ENCODE measurements at regions not wholly inside any gene's neighbourhood (a gene's known extent, or its start where the extent isn't known, plus 50 kb on each side); places are given as distances from the start of the nearest gene placed in this dataset.

- Histone ChIP-seq H2AFZ (ENCODE audit: low read length) (no peak overlapping the region), H3K27ac (ENCODE audit: low read depth, low read length) (no peak overlapping the region), H3K4me3 (ENCODE audit: insufficient read depth, low read length) (no peak overlapping the region), H3K9me3 (ENCODE audit: low read depth, low read length) (no peaks in the 10 kb centered on the region), H3K4me2 (ENCODE audit: insufficient read depth, low read length) (no peak overlapping the region), H3K4me1 (ENCODE audit: insufficient read depth, low read length) (no peaks in the 10 kb centered on the region), H3K79me2 (ENCODE audit: insufficient read depth, low read length) (no peaks in the 10 kb centered on the region), H3K27me3 (ENCODE audit: insufficient read depth, low read length) (peaks cover 9% of the 10 kb centered on the region), H3K36me3 (ENCODE audit: insufficient read depth, low read length) (no peaks in the 10 kb centered on the region), H4K20me1 (ENCODE audit: insufficient read depth, low read length) (no peaks in the 10 kb centered on the region)
- TF ChIP-seq, protein P1, sequence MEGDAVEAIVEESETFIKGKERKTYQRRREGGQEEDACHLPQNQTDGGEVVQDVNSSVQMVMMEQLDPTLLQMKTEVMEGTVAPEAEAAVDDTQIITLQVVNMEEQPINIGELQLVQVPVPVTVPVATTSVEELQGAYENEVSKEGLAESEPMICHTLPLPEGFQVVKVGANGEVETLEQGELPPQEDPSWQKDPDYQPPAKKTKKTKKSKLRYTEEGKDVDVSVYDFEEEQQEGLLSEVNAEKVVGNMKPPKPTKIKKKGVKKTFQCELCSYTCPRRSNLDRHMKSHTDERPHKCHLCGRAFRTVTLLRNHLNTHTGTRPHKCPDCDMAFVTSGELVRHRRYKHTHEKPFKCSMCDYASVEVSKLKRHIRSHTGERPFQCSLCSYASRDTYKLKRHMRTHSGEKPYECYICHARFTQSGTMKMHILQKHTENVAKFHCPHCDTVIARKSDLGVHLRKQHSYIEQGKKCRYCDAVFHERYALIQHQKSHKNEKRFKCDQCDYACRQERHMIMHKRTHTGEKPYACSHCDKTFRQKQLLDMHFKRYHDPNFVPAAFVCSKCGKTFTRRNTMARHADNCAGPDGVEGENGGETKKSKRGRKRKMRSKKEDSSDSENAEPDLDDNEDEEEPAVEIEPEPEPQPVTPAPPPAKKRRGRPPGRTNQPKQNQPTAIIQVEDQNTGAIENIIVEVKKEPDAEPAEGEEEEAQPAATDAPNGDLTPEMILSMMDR (IDR thresholded peaks at IDR 0.05; ENCODE audit: extremely low read depth, low read depth, low read length): no peak
- DNase-seq (ENCODE audit: insufficient read length, low spot score, missing footprints): no peak
Observed at GRCh38 chr6:159114569-159114968, 54.6 kb upstream of the FNDC1 start.

DNA sequence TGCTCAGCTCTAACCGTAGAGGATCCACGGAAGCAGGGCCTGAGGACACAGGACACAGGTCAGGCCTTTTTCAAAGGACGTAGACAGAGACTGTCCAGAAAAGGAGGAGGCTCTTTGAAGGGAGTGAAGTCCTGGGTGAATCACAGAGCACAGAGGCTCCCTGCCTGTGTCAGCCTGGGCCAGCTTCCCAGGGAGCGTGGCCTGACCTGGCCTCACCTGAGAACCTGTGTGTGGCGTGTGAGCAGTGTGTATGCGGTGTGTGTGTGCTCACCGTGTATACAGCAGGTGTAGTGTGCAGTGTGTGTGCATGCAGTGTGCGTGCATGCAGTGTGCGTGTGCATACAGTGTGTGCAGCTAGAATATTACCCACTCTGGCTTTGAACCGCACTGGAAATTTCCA, 56.0 kb upstream of the FNDC1 start:
- TF ChIP-seq, protein P1 (IDR thresholded peaks at IDR 0.05; ENCODE audit: extremely low read depth, low read depth, low read length): no peak
- H3K79me2 ChIP-seq (ENCODE audit: insufficient read depth, low read length): no peaks in the 10 kb centered on the region
- H3K4me2 ChIP-seq (ENCODE audit: insufficient read depth, low read length): no peak overlapping the region
- H3K9me3 ChIP-seq (ENCODE audit: low read depth, low read length): no peaks in the 10 kb centered on the region
- H4K20me1 ChIP-seq (ENCODE audit: insufficient read depth, low read length): no peaks in the 10 kb centered on the region
- no peaks in the 10 kb centered on the region for H3K36me3 ChIP-seq (ENCODE audit: insufficient read depth, low read length)
- DNase-seq (ENCODE audit: insufficient read length, low spot score, missing footprints): no peak
- H2AFZ ChIP-seq (ENCODE audit: low read length): no peak overlapping the region
- H3K27me3 ChIP-seq (ENCODE audit: insufficient read depth, low read length): peaks cover 12% of the 10 kb centered on the region
- H3K27ac ChIP-seq (ENCODE audit: low read depth, low read length): no peak overlapping the region
- no peak overlapping the region for H3K4me3 ChIP-seq (ENCODE audit: insufficient read depth, low read length)
- no peaks in the 10 kb centered on the region for H3K4me1 ChIP-seq (ENCODE audit: insufficient read depth, low read length)

- DNase-seq (ENCODE audit: insufficient read length, low spot score, missing footprints): no peak
- TF ChIP-seq, protein P1 (IDR thresholded peaks at IDR 0.05; ENCODE audit: extremely low read depth, low read depth, low read length): no peak
- Histone ChIP-seq H3K9me3 (ENCODE audit: low read depth, low read length) (no peaks in the 10 kb centered on the region), H3K79me2 (ENCODE audit: insufficient read depth, low read length) (no peaks in the 10 kb centered on the region), H2AFZ (ENCODE audit: low read length) (no peak overlapping the region), H3K4me3 (ENCODE audit: insufficient read depth, low read length) (no peak overlapping the region), H3K4me2 (ENCODE audit: insufficient read depth, low read length) (no peak overlapping the region), H3K4me1 (ENCODE audit: insufficient read depth, low read length) (no peaks in the 10 kb centered on the region), H3K27me3 (ENCODE audit: insufficient read depth, low read length) (peaks cover 7% of the 10 kb centered on the region), H3K27ac (ENCODE audit: low read depth, low read length) (no peak overlapping the region), H4K20me1 (ENCODE audit: insufficient read depth, low read length) (no peaks in the 10 kb centered on the region), H3K36me3 (ENCODE audit: insufficient read depth, low read length) (no peaks in the 10 kb centered on the region)
Observed at GRCh38 chr6:159112714-159113113, 56.5 kb upstream of the FNDC1 start.

- no peak for DNase-seq (ENCODE audit: insufficient read length, low spot score, missing footprints)
- Histone ChIP-seq H3K4me3 (ENCODE audit: insufficient read depth, low read length) (no peak overlapping the region), H2AFZ (ENCODE audit: low read length) (no peak overlapping the region), H3K27me3 (ENCODE audit: insufficient read depth, low read length) (peaks cover 7% of the 10 kb centered on the region), H3K4me1 (ENCODE audit: insufficient read depth, low read length) (no peaks in the 10 kb centered on the region), H3K27ac (ENCODE audit: low read depth, low read length) (no peak overlapping the region), H3K36me3 (ENCODE audit: insufficient read depth, low read length) (no peaks in the 10 kb centered on the region), H3K9me3 (ENCODE audit: low read depth, low read length) (no peaks in the 10 kb centered on the region), H4K20me1 (ENCODE audit: insufficient read depth, low read length) (no peaks in the 10 kb centered on the region), H3K79me2 (ENCODE audit: insufficient read depth, low read length) (no peaks in the 10 kb centered on the region), H3K4me2 (ENCODE audit: insufficient read depth, low read length) (no peak overlapping the region)
- TF ChIP-seq, protein P1 (IDR thresholded peaks at IDR 0.05; ENCODE audit: extremely low read depth, low read depth, low read length): no peak
Observed at GRCh38 chr6:159110748-159111147, 58.5 kb upstream of the FNDC1 start.
